GM19025 (cell line): ENCODE measurements at regions not wholly inside any gene's neighbourhood (a gene's known extent, or its start where the extent isn't known, plus 50 kb on each side); places are given as distances from the start of the nearest gene placed in this dataset.

Source experiments
- ATAC-seq: cut with Tn5 transposase; IDR thresholded peaks from one replicate; pipeline ENCODE4 v1.9.1; 2021; ENCODE audit warnings: mild to moderate bottlenecking, low read depth, moderate library complexity; ENCODE audit not compliant: unreplicated experiment

DNA sequence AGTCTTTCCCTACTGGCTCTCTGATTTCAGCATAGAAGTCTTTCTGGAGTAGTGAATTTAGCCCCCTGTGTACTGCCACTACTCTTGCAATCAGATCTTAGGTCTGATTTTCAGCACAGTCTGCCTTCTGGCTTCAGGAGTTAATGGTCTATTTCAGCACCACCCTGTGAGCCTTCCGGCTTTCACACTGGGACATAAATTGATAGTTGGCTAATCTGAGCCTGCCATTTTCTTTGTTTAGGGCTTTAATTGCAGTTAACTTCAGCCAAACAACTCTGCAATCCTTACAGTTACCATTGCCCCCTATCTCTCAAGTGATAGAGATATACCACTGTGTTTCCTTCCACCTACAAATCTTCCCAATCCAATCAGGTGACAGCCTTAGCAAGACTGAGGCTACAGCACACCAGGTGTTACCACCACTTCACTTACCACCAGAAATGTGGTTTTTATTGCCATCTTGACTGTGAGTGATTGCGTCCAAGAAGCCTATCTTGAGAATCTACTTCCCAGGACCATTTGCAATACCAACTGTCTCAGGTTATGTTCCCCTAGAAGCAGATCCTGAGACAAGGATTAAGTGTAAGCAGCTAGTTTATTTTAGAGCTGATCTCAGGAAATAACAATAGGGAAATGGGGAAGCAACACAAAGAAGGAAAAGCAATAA lies 51.9 kb upstream of the NEK6 start:
- no peak for ATAC-seq

DNA sequence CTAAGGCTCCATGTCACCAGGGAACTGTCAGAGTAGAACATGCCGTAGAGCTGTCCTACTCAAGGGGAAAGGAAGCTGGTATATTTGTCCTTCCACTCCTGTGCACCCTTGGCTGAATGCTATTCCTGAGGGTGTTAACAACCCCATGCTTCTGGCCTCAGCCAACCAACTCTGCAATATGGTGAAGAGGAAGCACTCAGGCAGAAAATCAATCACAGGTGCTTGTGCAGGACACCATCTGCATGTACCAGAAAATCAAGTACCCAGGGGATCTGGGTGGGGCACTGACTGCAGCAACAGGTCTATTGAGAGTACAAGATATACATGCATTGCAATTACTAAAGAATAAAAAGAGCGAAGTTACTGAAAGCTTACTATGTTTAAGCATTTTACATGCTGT lies 51.4 kb upstream of the NEK6 start:
- ATAC-seq: no peak
